ENCODE measurements at regions not wholly inside any gene's neighbourhood (a gene's known extent, or its start where the extent isn't known, plus 50 kb on each side); places are given as distances from the start of the nearest gene placed in this dataset.
"Not testable (repeated sequence)": the region's sequence is repeated elsewhere in the genome, so short reads cannot be mapped to it uniquely, and the experiment has no call there.

DNA sequence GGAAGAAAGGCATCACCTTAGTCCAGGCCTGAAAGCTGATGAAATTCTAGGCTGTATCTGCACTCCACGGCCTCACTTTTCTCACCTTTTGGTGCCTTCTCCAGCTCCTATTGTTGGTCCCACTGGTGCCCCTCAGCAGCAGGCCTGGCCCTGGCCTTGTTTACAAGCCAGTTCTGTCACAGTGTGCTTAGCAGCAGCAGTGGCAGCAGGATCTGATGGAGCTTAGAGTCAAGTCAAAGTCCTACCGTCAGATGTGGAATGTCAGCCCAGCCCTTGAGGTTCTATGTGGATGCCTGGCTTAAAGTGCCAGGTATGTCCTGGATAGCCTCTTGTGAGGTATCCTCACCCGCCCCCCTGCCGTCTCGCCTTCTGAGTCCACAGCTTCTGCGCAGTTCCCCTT, 281.3 kb downstream of the SUCLG1 start:
- TF ChIP-seq, protein P1, sequence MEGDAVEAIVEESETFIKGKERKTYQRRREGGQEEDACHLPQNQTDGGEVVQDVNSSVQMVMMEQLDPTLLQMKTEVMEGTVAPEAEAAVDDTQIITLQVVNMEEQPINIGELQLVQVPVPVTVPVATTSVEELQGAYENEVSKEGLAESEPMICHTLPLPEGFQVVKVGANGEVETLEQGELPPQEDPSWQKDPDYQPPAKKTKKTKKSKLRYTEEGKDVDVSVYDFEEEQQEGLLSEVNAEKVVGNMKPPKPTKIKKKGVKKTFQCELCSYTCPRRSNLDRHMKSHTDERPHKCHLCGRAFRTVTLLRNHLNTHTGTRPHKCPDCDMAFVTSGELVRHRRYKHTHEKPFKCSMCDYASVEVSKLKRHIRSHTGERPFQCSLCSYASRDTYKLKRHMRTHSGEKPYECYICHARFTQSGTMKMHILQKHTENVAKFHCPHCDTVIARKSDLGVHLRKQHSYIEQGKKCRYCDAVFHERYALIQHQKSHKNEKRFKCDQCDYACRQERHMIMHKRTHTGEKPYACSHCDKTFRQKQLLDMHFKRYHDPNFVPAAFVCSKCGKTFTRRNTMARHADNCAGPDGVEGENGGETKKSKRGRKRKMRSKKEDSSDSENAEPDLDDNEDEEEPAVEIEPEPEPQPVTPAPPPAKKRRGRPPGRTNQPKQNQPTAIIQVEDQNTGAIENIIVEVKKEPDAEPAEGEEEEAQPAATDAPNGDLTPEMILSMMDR (conservative IDR thresholded peaks at IDR 0.05; ENCODE audit: low read depth, low read length) = no peak
- no peak for DNase-seq (ENCODE audit: low read depth)
- H3K4me3 ChIP-seq (ENCODE audit: low read length) = no peak overlapping the region

DNA sequence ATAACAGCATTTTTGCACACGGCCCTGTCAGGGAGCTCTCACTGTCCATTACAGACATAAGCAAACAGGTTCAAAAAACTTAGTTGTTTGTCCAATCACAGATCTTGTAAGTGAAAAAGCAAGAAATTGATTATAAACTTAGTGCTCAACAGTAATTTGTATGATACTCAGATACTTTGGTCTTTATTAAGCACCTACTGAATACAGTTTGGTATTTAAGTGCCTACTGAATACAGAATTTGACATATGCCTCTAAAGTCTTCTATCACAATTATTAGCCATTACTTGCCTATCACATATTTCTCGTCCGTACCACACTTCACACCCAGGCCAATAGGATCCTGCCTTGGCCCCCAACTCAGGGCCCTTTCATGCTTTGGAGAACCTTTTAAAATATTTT, 283.1 kb downstream of the SUCLG1 start:
- TF ChIP-seq, protein P1 (conservative IDR thresholded peaks at IDR 0.05; ENCODE audit: low read depth, low read length) = no peak
- H3K4me3 ChIP-seq (ENCODE audit: low read length) = no peak overlapping the region
- no peak for DNase-seq (ENCODE audit: low read depth)

DNA sequence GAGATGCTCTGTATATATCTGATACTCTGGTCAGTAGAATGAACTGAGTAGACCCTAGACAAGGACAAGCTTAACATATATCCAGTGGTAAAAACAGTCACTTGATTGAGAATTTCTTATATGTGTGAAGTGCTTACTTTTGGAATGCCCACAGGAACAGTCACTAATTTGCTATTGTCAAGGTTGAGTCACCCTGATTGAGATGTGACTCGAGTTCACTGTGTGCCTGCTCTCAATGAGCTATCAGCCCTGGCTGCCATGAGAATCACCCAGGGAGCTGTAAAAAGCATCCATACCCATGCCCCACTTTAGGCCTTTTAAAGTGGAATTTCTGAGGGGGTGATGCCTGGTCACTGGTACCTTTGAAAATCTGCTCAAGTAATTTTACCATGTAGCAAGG, 283.7 kb downstream of the SUCLG1 start:
- DNase-seq (ENCODE audit: low read depth) = no peak
- no peak overlapping the region for H3K4me3 ChIP-seq (ENCODE audit: low read length)
- TF ChIP-seq, protein P1 (conservative IDR thresholded peaks at IDR 0.05; ENCODE audit: low read depth, low read length) = no peak

DNA sequence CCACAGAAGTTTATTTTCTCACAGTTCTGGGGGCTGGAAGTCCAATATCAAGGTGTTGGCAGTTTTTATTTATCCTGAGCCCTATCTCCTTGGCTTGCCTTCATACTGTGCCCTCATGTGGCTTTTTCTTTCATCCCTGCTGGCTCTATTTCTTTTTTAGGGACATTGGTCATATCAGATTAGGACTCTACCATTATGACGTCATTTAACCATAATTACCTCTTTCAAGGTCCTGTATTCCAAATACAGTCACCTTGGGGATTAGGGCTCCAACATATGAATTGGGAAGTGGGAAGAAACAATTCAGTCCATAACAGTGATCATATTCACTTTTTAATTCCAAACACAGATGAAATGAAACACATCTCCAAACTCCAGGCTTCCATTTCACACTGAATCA, 286.0 kb downstream of the SUCLG1 start:
- H3K4me3 ChIP-seq (ENCODE audit: low read length) = no peak overlapping the region
- no peak for DNase-seq (ENCODE audit: low read depth)
- TF ChIP-seq, protein P1 (conservative IDR thresholded peaks at IDR 0.05; ENCODE audit: low read depth, low read length) = no peak

DNA sequence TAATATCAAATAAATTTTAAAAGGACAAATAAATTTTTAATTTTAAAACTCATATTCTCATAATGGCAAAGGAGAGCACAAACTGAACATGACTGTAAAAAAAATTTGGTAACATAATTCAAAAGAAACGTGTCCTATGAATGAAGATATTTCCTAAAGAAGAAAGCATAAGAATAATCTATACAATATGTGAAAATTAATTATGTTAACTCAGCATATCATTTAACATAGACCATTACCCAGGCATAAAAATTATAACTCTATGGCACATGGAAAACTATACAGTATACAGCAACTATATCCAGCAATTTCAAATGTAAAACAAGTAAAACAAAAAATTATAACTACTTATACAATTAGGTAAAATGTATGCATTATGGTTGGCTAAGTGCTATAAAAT, 288.1 kb downstream of the SUCLG1 start:
- DNase-seq (ENCODE audit: low read depth) = no peak
- TF ChIP-seq, protein P1 (conservative IDR thresholded peaks at IDR 0.05; ENCODE audit: low read depth, low read length) = no peak
- no peak overlapping the region for H3K4me3 ChIP-seq (ENCODE audit: low read length)

DNA sequence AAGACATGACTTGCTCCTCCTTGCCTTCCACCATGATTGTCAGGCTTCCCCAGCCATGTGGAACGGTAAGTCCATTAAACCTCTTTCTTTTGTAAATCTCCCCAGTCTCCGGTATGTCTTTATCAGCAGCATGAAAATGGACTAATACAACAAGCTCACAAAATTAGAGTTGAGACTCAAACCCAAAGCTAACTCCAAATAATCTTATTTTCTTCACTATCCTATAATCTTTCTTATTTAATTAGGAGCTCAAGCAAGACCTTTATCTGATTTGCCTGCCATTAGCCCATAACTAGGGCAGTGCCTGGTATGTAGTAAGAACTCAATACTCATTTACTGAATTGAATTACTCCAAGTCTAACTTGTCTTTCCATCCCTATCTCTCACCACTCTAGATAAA, 289.2 kb downstream of the SUCLG1 start:
- no peak overlapping the region for H3K4me3 ChIP-seq (ENCODE audit: low read length)
- DNase-seq (ENCODE audit: low read depth) = no peak
- TF ChIP-seq, protein P1 (conservative IDR thresholded peaks at IDR 0.05; ENCODE audit: low read depth, low read length) = no peak

DNA sequence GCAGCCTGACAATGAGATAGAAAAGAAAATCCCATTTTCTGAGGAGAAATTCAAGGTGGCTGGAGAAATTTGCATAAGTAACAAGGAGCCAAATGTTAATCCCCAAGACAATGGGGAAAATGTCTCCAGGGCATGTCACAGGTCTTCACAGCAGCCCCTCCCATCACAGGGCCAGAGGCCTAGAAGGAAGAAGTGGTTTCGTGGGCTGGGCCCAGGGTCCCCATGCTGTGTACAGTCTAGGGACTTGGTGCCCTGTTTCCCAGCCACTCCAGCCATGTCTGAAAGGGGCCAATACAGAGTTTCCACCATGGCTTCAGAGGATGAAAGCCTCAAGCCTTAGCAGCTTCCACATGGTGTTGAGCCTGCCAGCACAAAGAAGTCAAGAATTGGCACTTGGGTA, 290.5 kb downstream of the SUCLG1 start:
- not testable (repeated sequence) for H3K4me3 ChIP-seq (ENCODE audit: low read length)

DNA sequence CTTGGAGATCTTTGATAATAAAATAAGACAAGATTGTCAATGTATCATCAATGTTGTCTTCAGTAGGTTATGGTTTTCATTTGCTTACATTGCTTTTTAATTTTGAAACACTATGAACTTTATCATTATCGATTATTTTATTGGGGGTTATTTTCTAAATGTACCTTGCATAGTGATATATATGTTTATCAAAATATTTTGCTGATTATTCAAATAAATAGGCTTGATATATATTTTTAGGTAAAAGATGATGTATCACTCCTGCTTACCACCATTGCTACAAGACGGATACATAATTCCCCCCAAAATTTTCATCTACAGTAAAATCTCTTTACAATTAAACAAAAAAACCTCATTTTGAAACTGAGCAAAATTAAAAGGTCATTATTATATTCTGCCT, 293.8 kb downstream of the SUCLG1 start:
- DNase-seq (ENCODE audit: low read depth) = no peak
- TF ChIP-seq, protein P1 (conservative IDR thresholded peaks at IDR 0.05; ENCODE audit: low read depth, low read length) = no peak
- H3K4me3 ChIP-seq (ENCODE audit: low read length) = no peak overlapping the region

More for the DNA sequence above, 290.5 kb downstream of the SUCLG1 start:
- not testable (repeated sequence) for DNase-seq (ENCODE audit: low read depth)
